Tibial nerve (tissue), 4 donors: ENCODE measurements at regions not wholly inside any gene's neighbourhood (a gene's known extent, or its start where the extent isn't known, plus 50 kb on each side); places are given as distances from the start of the nearest gene placed in this dataset.

ENCODE experiments used
- DNase-seq, 2 donors: peaks; one replicate each; pipeline ENCODE4 v3.0.0-alpha.2; 2019; ENCODE audit warnings: low spot score in 2 of 2
- H3K27ac ChIP-seq, 4 donors: fragments of 200-600 bp; sonication (generic) in 3 of 4; one replicate each; pipeline ENCODE4 v1.5.1; 2017 to 2019; ENCODE audit warnings: mild to moderate bottlenecking in 1 of 4
- H3K27me3 ChIP-seq, 2 donors: fragments of 200-600 bp; sonication (generic) in 1 of 2; one replicate each; pipeline versions ENCODE4 v1.5.1 to v1.6.0; 2017 to 2019
- H3K36me3 ChIP-seq, 3 donors: fragments of 200-600 bp; sonication (generic); one replicate each; pipeline ENCODE4 v1.5.1; 2018 to 2019
- H3K4me1 ChIP-seq, 4 donors: fragments of 200-600 bp; sonication (generic) in 3 of 4; one replicate each; pipeline ENCODE4 v1.5.1; 2017 to 2019
- H3K4me3 ChIP-seq, 4 donors: fragments of 200-600 bp; sonication (generic) in 3 of 4; one replicate each; pipeline ENCODE4 v1.5.1; 2017 to 2019; ENCODE audit warnings: mild to moderate bottlenecking in 1 of 4, moderate library complexity in 1 of 4
- H3K9me3 ChIP-seq, 4 donors: fragments of 200-600 bp; sonication (generic) in 3 of 4; one replicate each; pipeline ENCODE4 v1.5.1; 2017 to 2019
- EP300 ChIP-seq, 2 donors: sonication (generic); formaldehyde crosslinking; IDR thresholded peaks; one replicate each; pipeline ENCODE4 v1.6.1; 2017; ENCODE audit warnings: antibody characterized with exemption in 2 of 2, mild to moderate bottlenecking in 1 of 2
- POLR2A ChIP-seq, 2 donors: fragments of 450-650 bp; IDR thresholded peaks; one replicate each; pipeline ENCODE4 v1.6.1; 2017; ENCODE audit warnings: antibody characterized with exemption in 2 of 2, mild to moderate bottlenecking in 2 of 2, moderate library complexity in 2 of 2
- WGBS, 2 donors: methylation state at CpG; one replicate each; pipeline ENCODE4 v1.1.5; 2018; 5-methylcytosine and 5-hydroxymethylcytosine counted together
- TF ChIP-seq, protein P1 (sequence below), 5 experiments: fragments of 200-600 bp in 3 of 5; fragments of 450-650 bp in 2 of 5; sonication (generic) in 3 of 5; IDR thresholded peaks; one replicate each; pipeline ENCODE4 v1.5.1; 2016 to 2019; ENCODE audit warnings: antibody characterized with exemption in 5 of 5, mild to moderate bottlenecking in 3 of 5, moderate library complexity in 2 of 5

DNA sequence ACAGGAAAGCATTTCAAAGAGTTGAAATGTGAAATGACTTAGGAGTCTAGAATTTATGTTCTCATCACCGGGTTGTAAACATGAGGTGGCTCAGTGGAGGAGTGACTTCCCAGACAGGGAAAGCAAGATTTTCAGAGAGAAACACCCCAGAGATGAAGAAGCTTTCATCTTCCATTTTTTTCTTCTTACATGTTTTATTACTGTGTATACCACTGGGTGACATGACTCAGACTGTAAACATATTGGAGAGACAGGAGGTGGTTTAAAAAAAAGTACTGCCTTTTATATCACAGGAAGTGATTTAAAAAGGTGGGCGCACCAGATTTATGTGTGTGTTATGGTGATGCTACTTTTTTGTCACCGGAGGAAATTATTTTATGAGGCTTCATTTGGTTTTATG lies 209.1 kb upstream of the TUT7 start:
- Histone ChIP-seq H3K9me3 (peaks cover 0 to 11% (median 0%) of the 10 kb centered on the region in 4 donors), H3K36me3 (no peaks in the 10 kb centered on the region), H3K27ac (peak overlapping the region in 1 of 4 donors; percentile 34), H3K4me1 (no peaks in the 10 kb centered on the region), H3K27me3 (no peaks in the 10 kb centered on the region), H3K4me3 (no peak overlapping the region)
- WGBS, 2 donors = 46 to 58% methylated on average over 3 of the region's 3 CpGs
- TF ChIP-seq, protein P1, sequence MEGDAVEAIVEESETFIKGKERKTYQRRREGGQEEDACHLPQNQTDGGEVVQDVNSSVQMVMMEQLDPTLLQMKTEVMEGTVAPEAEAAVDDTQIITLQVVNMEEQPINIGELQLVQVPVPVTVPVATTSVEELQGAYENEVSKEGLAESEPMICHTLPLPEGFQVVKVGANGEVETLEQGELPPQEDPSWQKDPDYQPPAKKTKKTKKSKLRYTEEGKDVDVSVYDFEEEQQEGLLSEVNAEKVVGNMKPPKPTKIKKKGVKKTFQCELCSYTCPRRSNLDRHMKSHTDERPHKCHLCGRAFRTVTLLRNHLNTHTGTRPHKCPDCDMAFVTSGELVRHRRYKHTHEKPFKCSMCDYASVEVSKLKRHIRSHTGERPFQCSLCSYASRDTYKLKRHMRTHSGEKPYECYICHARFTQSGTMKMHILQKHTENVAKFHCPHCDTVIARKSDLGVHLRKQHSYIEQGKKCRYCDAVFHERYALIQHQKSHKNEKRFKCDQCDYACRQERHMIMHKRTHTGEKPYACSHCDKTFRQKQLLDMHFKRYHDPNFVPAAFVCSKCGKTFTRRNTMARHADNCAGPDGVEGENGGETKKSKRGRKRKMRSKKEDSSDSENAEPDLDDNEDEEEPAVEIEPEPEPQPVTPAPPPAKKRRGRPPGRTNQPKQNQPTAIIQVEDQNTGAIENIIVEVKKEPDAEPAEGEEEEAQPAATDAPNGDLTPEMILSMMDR (IDR thresholded peaks at IDR 0.05) = no peak
- no peak for TF ChIP-seq EP300 (IDR thresholded peaks at IDR 0.05)
- no peak for TF ChIP-seq POLR2A (IDR thresholded peaks at IDR 0.05)
- DNase-seq = no peak

DNA sequence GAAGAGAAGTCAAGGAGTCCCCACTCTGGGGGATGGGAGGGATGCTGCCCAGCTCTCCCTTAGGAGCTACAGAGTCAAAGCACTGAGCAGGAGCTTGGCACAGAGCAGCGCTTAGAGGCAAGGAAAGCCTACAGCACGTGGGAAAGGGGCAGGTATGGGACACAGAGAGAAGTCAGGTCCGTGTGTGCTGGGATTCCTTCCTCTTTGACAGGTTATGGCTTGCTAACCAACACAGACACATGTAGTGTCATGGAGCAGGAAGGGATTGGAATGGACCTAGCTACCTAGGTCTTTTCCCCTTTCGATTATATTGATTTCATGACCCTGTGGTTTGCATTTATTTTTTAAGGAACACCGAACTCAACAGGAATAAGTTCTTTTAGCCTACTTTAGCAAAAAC lies 208.5 kb upstream of the TUT7 start:
- TF ChIP-seq, protein P1 (IDR thresholded peaks at IDR 0.05) = no peak
- TF ChIP-seq POLR2A (IDR thresholded peaks at IDR 0.05) = no peak
- no peak for TF ChIP-seq EP300 (IDR thresholded peaks at IDR 0.05)
- Histone ChIP-seq H3K4me3 (no peak overlapping the region), H3K9me3 (peaks cover 0 to 9% (median 0%) of the 10 kb centered on the region in 4 donors), H3K4me1 (no peaks in the 10 kb centered on the region), H3K36me3 (no peaks in the 10 kb centered on the region), H3K27ac (no peak overlapping the region), H3K27me3 (no peaks in the 10 kb centered on the region)
- DNase-seq = no peak
- WGBS, 2 donors = 69 to 76% methylated on average over 5 of the region's 5 CpGs

DNA sequence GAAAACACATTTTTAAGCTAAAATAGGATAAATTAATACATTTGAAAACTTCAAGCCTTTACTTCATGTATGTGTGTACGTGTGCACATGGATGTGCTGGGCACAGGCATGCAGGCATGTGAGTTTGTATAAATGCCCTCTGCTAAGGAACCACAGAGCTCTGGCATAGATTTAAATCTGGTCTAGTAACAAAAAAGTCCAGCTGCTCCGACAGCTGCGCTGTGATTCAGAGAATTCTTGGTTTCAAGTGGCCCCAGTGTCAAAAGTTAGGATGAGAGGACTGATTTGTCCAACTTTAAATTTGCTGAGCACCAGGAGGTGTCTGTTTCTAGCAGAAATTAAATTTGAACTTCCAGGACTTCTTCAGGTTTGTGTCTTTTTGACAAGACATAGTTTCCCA lies 203.7 kb upstream of the TUT7 start:
- TF ChIP-seq POLR2A (IDR thresholded peaks at IDR 0.05) (no peak), EP300 (IDR thresholded peaks at IDR 0.05) (no peak)
- TF ChIP-seq, protein P1 (IDR thresholded peaks at IDR 0.05) = no peak
- H3K9me3 ChIP-seq = no peaks in the 10 kb centered on the region
- H3K4me3 ChIP-seq = no peak overlapping the region
- no peak for DNase-seq
- H3K36me3 ChIP-seq = no peaks in the 10 kb centered on the region
- no peaks in the 10 kb centered on the region for H3K27me3 ChIP-seq
- no peak overlapping the region for H3K27ac ChIP-seq
- H3K4me1 ChIP-seq = no peaks in the 10 kb centered on the region
- 93 to 98% methylated on average over 3 of the region's 3 CpGs for WGBS, 2 donors

DNA sequence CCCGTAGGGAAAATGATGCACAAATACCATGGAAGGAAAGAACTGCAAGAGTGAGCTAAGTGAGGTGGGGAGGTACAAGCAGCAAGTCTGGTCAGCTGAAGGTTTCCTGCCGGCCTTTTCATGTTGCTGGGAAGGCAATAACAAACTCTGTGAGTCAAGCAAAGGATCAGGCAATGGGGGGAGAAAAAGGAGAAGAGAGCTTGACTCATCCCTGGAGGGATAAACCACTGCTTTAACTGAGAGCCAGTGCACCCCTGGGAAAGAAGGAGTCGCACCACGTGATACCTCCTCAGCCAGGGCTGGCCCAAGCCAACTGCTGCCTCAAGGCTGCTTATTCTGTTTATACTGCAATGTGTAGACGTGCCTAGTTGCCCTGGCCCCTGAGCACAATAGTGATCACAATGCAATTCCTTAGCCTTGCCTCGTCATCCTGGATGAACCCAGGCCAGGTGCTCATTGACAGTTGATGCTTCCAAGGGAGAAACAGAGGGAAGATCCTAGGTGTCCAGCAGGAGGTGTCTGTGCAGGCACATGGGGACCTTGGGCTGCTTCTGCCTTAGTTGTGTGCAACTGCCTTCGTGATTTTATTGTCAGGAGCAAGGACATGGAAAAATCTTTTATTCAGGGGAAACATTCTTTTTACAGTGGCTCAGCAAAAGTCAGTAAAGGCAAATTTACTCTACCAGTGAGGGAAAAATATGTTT lies 203.0 kb upstream of the TUT7 start:
- Histone ChIP-seq H3K27me3 (no peaks in the 10 kb centered on the region), H3K4me3 (no peak overlapping the region), H3K36me3 (no peaks in the 10 kb centered on the region), H3K27ac (no peak overlapping the region), H3K9me3 (no peaks in the 10 kb centered on the region), H3K4me1 (no peaks in the 10 kb centered on the region)
- DNase-seq = no peak
- WGBS, 2 donors = 56 to 66% methylated on average over 7 of the region's 7 CpGs
- TF ChIP-seq EP300 (IDR thresholded peaks at IDR 0.05) = no peak
- TF ChIP-seq, protein P1 (IDR thresholded peaks at IDR 0.05) = no peak
- TF ChIP-seq POLR2A (IDR thresholded peaks at IDR 0.05) = no peak

DNA sequence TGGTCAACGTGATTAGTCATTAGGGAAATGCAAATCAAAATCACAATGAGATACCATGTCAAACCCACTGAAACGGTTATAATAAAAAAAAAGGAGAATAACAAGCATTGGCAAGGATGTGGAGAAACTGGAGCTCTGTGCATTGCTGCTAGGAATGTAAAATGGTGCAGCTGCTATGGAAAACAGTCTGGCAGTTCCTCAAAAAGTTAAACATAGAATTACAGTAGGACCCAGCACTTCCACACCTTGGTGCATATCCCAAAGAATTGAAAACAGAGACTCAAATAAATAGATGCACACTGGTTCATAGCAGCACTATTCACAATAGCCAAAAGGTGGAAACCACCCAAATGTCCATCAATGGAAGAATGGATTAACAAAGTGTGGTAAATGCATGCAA lies 201.5 kb upstream of the TUT7 start:
- Histone ChIP-seq H3K9me3 (no peaks in the 10 kb centered on the region), H3K36me3 (no peaks in the 10 kb centered on the region), H3K4me1 (no peaks in the 10 kb centered on the region), H3K27ac (no peak overlapping the region), H3K27me3 (no peaks in the 10 kb centered on the region), H3K4me3 (no peak overlapping the region)
- no peak for DNase-seq
- TF ChIP-seq, protein P1 (IDR thresholded peaks at IDR 0.05) = no peak
- WGBS, 2 donors = 62 to 73% methylated on average over 2 of the region's 2 CpGs
